T-helper 2 cell (primary cell): ENCODE measurements at regions not wholly inside any gene's neighbourhood (a gene's known extent, or its start where the extent isn't known, plus 50 kb on each side); places are given as distances from the start of the nearest gene placed in this dataset.
"Not testable (repeated sequence)": the region's sequence is repeated elsewhere in the genome, so short reads cannot be mapped to it uniquely, and the experiment has no call there.

ENCODE experiments used
- DNase-seq, 5 experiments: peaks; one replicate each; pipeline versions ENCODE4 v3.0.0 to v3.0.0-alpha.2; 2012 to 2022

GRCh38 chr20:53660078-53660909 lies 66.7 kb upstream of the ZNF217 start:
- peak in 2 of 5 experiments; percentile 11 to 72 for DNase-seq

- no peak for DNase-seq
Measured at GRCh38 chr20:53658973-53659372, 65.3 kb upstream of the ZNF217 start.

- no peak for DNase-seq
Measured at GRCh38 chr20:53658322-53658721, 64.7 kb upstream of the ZNF217 start.

- DNase-seq, result no peak
Measured at GRCh38 chr20:53657732-53658131, 64.1 kb upstream of the ZNF217 start.

- DNase-seq, result peak in 1 of 5 experiments; percentile 75
Measured at GRCh38 chr20:53657279-53657678, 63.6 kb upstream of the ZNF217 start.

- peak in 1 of 5 experiments; percentile 87 for DNase-seq
Measured at GRCh38 chr20:53656293-53657202, 62.9 kb upstream of the ZNF217 start.

GRCh38 chr20:53655625-53656292 lies 62.1 kb upstream of the ZNF217 start:
- no peak for DNase-seq

- DNase-seq, result no peak
Measured at GRCh38 chr20:53654932-53655624, 61.4 kb upstream of the ZNF217 start.

GRCh38 chr20:53654521-53654920 lies 60.9 kb upstream of the ZNF217 start:
- DNase-seq, result not testable (repeated sequence)

- no peak for DNase-seq
Measured at GRCh38 chr20:53652859-53653517, 59.3 kb upstream of the ZNF217 start.

- peak in 1 of 5 experiments; percentile 82 for DNase-seq
Measured at GRCh38 chr20:53652090-53652858, 58.6 kb upstream of the ZNF217 start.

GRCh38 chr20:53649493-53649892 lies 55.9 kb upstream of the ZNF217 start:
- not testable (repeated sequence) for DNase-seq

- no peak for DNase-seq
Measured at GRCh38 chr20:53647286-53647821, 53.7 kb upstream of the ZNF217 start.

- no peak for DNase-seq
Measured at GRCh38 chr20:53646550-53646949, 52.9 kb upstream of the ZNF217 start.

GRCh38 chr20:53645582-53645897 lies 51.9 kb upstream of the ZNF217 start:
- DNase-seq, result no peak

GRCh38 chr20:53644108-53644507 lies 50.5 kb upstream of the ZNF217 start:
- DNase-seq, result not testable (repeated sequence)
